ENCODE measurements at regions not wholly inside any gene's neighbourhood (a gene's known extent, or its start where the extent isn't known, plus 50 kb on each side); places are given as distances from the start of the nearest gene placed in this dataset.

- H3K27ac ChIP-seq: no peak overlapping the region
- TF ChIP-seq ZFX (IDR thresholded peaks at IDR 0.05; ENCODE audit: borderline replicate concordance): no peak
- no peak for TF ChIP-seq CTCF (IDR thresholded peaks at IDR 0.05)
Measured at GRCh38 chr9:14021871-14022525, 291.9 kb downstream of the NFIB start.

GRCh38 chr9:14018081-14018480 is 295.9 kb downstream of the NFIB start:
- H3K27ac ChIP-seq: no peak overlapping the region
- no peak for TF ChIP-seq CTCF (IDR thresholded peaks at IDR 0.05)
- TF ChIP-seq ZFX (IDR thresholded peaks at IDR 0.05; ENCODE audit: borderline replicate concordance): no peak

GRCh38 chr9:14014744-14015143 is 299.2 kb downstream of the NFIB start:
- TF ChIP-seq ZFX (IDR thresholded peaks at IDR 0.05; ENCODE audit: borderline replicate concordance) (no peak), CTCF (IDR thresholded peaks at IDR 0.05) (no peak)
- no peak overlapping the region for H3K27ac ChIP-seq

- H3K27ac ChIP-seq: no peak overlapping the region
- no peak for TF ChIP-seq CTCF (IDR thresholded peaks at IDR 0.05)
- TF ChIP-seq ZFX (IDR thresholded peaks at IDR 0.05; ENCODE audit: borderline replicate concordance): no peak
Measured at GRCh38 chr9:14014218-14014617, 299.7 kb downstream of the NFIB start.

DNA sequence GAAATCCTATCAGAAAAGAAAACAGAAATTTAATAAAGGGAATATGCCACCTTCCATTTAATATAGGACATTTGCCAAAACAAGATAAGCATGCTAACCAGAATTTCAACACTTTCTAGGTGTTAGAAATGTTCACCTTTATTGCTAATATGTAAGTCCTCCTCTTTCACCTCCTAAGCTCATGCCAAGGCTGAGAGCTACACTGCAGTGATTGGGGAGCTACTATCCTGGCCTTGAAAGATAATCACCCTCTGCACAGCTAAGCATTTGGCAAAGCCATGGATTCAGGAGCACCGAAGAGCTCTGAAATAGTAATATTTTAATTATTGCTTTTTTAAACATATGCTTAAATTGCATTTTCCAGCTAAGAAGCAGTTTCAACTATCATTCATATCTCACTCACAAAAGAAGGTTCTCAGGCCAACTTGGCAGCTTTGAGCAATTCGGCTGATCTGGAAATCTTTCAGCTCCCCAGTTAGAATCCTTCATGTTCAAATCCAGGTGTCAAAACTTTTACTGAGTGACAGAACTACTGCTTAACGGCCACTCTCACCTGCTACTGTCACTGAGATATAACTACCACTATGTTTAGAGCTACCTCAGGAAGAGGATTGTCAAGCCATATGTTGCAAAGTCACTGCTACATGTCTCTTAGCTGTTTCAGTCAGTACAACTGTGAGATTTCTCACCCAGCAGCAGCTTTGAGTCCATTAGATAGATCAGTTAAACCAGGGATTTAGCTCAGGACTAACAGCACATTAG is 302.0 kb downstream of the NFIB start:
- TF ChIP-seq ZFX (IDR thresholded peaks at IDR 0.05; ENCODE audit: borderline replicate concordance) (no peak), CTCF (IDR thresholded peaks at IDR 0.05) (no peak)

GRCh38 chr9:14007190-14007769 is 306.7 kb downstream of the NFIB start:
- no peak overlapping the region for H3K27ac ChIP-seq
- TF ChIP-seq ZFX (IDR thresholded peaks at IDR 0.05; ENCODE audit: borderline replicate concordance) (no peak), CTCF (IDR thresholded peaks at IDR 0.05) (no peak)

More for the DNA sequence above, 302.0 kb downstream of the NFIB start:
- H3K27ac ChIP-seq: no peak overlapping the region
